ENCODE measurements at regions not wholly inside any gene's neighbourhood (a gene's known extent, or its start where the extent isn't known, plus 50 kb on each side); places are given as distances from the start of the nearest gene placed in this dataset.
"Not testable (repeated sequence)": the region's sequence is repeated elsewhere in the genome, so short reads cannot be mapped to it uniquely, and the experiment has no call there.

DNA sequence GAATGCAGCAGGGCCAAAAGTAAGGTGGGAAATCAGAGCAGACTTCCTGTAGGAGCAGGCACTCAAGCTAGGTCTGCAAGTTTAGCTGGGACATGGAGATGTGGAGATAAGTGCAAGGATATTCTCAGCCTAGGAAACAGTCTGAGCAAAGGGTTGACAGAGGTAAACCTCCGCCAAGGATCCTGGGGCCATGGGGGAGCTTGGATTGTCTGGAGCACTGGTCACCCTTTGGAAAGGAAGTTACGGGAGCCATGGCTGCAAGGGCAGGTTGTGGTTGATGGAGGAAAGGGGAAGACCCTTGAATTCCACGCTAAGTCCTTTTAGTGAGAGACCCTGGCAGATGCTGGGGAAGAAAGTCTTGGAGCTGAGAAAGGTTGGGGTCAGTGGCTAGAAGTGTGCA lies 150.9 kb downstream of the PTPRU start:
- DNase-seq: no peak
- H3K9me3 Mint-ChIP-seq: no peaks in the 10 kb centered on the region
- H3K27me3 Mint-ChIP-seq: peaks cover 55 to 82% of the 10 kb centered on the region in 2 donors
- no peak overlapping the region for H3K4me3 Mint-ChIP-seq
- no peak overlapping the region for H3K27ac Mint-ChIP-seq
- no peak for ATAC-seq (replicated peaks)
- no peaks in the 10 kb centered on the region for H3K36me3 Mint-ChIP-seq (ENCODE audit: insufficient read depth)
- H3K4me1 Mint-ChIP-seq (ENCODE audit: low read depth in 2 of 2): no peaks in the 10 kb centered on the region

DNA sequence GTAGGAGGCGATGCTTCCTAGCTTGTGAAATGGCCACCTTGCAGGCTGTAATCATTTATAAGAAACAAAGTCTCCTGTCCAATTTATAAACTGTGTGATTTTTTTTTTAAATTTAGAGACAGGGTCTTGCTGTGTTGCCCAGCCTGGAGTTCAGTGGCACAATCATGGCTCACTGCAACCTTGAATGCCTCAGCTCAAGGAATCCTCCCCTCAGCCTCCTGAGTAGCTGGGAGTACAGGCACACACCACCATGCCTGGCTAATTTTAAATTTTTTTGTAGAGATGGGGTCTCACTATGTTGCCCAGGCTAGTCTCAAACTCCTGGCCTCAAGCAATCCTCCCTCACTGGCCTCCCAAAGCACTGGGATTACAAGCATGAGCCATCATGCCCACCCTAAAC lies 150.1 kb downstream of the PTPRU start:
- ATAC-seq (replicated peaks); H3K4me1 Mint-ChIP-seq (ENCODE audit: low read depth in 2 of 2); H3K27ac Mint-ChIP-seq; H3K36me3 Mint-ChIP-seq (ENCODE audit: insufficient read depth); H3K9me3 Mint-ChIP-seq; DNase-seq; H3K4me3 Mint-ChIP-seq: not testable (repeated sequence)
- peaks cover 51 to 79% of the 10 kb centered on the region in 2 donors for H3K27me3 Mint-ChIP-seq

DNA sequence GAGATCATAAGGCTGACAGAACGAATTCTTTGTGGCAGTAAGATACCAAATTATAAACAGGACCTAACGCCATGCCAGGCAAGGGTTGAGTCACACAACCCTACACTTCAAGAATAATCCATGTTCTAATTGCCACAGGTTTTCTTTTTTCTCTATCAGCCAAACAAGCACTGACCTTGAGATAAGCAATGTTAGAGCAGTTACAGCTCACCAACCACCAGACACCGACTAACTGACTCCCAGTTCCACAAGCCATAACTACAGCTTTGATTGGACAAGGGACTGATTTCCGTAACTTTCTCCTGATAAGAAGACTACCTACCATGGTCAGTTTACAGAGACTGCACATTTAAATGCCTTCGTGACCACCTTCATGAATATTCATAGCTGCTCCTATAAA lies 149.6 kb downstream of the PTPRU start:
- no peak for ATAC-seq (replicated peaks)
- DNase-seq: no peak
- H3K9me3 Mint-ChIP-seq: no peaks in the 10 kb centered on the region
- no peak overlapping the region for H3K4me3 Mint-ChIP-seq
- peaks cover 49 to 74% of the 10 kb centered on the region in 2 donors for H3K27me3 Mint-ChIP-seq
- H3K4me1 Mint-ChIP-seq (ENCODE audit: low read depth in 2 of 2): no peaks in the 10 kb centered on the region
- H3K36me3 Mint-ChIP-seq (ENCODE audit: insufficient read depth): no peaks in the 10 kb centered on the region
- no peak overlapping the region for H3K27ac Mint-ChIP-seq

DNA sequence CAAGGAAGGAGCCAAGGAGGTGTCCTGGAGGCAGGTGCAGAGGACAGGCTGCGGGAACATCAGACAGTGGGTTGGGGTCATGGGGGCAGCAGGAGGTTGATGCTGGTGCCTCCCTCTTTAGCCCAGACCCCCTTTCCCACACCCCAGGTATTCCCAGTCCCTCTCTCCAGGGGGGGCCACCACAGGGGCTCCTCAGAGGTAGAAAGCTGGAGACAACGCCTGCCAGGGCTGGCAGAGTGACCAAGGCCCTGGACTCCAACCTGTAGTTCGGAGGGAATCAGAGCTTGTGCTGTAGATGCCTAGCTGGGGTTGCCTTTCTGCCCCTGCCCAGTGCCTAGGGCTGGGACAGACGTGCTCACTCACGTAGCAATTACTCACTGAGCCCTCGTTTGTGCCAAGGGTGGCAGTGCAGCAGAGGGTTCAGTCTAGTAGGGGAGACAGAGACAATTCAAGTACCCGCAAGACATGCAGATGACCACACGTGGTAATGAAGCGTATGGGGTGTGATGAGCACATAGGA lies 148.2 kb downstream of the PTPRU start:
- Mint-ChIP-seq H3K4me1 (ENCODE audit: low read depth in 2 of 2) (no peaks in the 10 kb centered on the region), H3K9me3 (no peaks in the 10 kb centered on the region), H3K4me3 (no peak overlapping the region), H3K36me3 (ENCODE audit: insufficient read depth) (no peaks in the 10 kb centered on the region), H3K27ac (no peak overlapping the region), H3K27me3 (peaks cover 49 to 60% of the 10 kb centered on the region in 2 donors)
- DNase-seq (no peak), ATAC-seq (replicated peaks) (no peak)

GRCh38 chr1:29383746-29384371 lies 147.5 kb downstream of the PTPRU start:
- Mint-ChIP-seq H3K9me3 (peaks cover 4 to 5% of the 10 kb centered on the region in 2 donors), H3K27me3 (peaks cover 55 to 56% of the 10 kb centered on the region in 2 donors), H3K4me1 (ENCODE audit: low read depth in 2 of 2) (no peaks in the 10 kb centered on the region), H3K27ac (no peak overlapping the region), H3K36me3 (ENCODE audit: insufficient read depth) (no peaks in the 10 kb centered on the region), H3K4me3 (no peak overlapping the region)
- ATAC-seq (replicated peaks) (no peak), DNase-seq (no peak)

- ATAC-seq (replicated peaks) (no peak), DNase-seq (no peak)
- Mint-ChIP-seq H3K27ac (no peak overlapping the region), H3K36me3 (ENCODE audit: insufficient read depth) (no peaks in the 10 kb centered on the region), H3K9me3 (peaks cover 6 to 7% of the 10 kb centered on the region in 2 donors), H3K27me3 (peaks cover 50 to 51% of the 10 kb centered on the region in 2 donors), H3K4me1 (ENCODE audit: low read depth in 2 of 2) (no peaks in the 10 kb centered on the region), H3K4me3 (no peak overlapping the region)
Measured at GRCh38 chr1:29382851-29383745, 146.8 kb downstream of the PTPRU start.

DNA sequence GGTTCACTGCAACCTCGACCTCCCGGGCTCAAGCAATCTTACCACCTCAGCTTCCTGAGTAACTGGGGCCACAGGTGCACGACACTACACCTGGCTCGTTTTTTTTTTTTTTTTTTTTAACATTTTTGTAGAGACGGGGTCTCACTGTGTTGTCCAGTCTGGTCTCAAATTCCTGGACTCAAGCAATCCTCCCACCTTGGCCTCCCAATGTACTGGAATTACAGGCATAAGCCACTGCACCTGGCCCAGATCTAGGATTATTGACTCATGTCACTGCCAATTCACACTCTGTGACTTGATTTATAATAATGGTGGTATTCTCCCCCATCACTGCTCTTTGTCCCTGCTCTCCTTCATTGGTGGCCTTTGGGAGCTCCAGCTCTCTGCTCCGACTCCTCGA lies 145.1 kb downstream of the PTPRU start:
- no peak for DNase-seq
- no peak for ATAC-seq (replicated peaks)
- Mint-ChIP-seq H3K27me3 (peaks cover 45 to 47% of the 10 kb centered on the region in 2 donors), H3K4me3 (no peak overlapping the region), H3K4me1 (ENCODE audit: low read depth in 2 of 2) (no peaks in the 10 kb centered on the region), H3K27ac (no peak overlapping the region), H3K9me3 (peaks cover 6 to 7% of the 10 kb centered on the region in 2 donors), H3K36me3 (ENCODE audit: insufficient read depth) (no peaks in the 10 kb centered on the region)

- peaks cover 54 to 56% of the 10 kb centered on the region in 2 donors for H3K27me3 Mint-ChIP-seq
- H3K9me3 Mint-ChIP-seq: peaks cover 6 to 7% of the 10 kb centered on the region in 2 donors
- ATAC-seq (replicated peaks) (no peak), DNase-seq (no peak)
- H3K4me1 Mint-ChIP-seq (ENCODE audit: low read depth in 2 of 2): no peaks in the 10 kb centered on the region
- no peak overlapping the region for H3K27ac Mint-ChIP-seq
- H3K4me3 Mint-ChIP-seq: no peak overlapping the region
- H3K36me3 Mint-ChIP-seq (ENCODE audit: insufficient read depth): no peaks in the 10 kb centered on the region
Measured at GRCh38 chr1:29380532-29380931, 144.2 kb downstream of the PTPRU start.

DNA sequence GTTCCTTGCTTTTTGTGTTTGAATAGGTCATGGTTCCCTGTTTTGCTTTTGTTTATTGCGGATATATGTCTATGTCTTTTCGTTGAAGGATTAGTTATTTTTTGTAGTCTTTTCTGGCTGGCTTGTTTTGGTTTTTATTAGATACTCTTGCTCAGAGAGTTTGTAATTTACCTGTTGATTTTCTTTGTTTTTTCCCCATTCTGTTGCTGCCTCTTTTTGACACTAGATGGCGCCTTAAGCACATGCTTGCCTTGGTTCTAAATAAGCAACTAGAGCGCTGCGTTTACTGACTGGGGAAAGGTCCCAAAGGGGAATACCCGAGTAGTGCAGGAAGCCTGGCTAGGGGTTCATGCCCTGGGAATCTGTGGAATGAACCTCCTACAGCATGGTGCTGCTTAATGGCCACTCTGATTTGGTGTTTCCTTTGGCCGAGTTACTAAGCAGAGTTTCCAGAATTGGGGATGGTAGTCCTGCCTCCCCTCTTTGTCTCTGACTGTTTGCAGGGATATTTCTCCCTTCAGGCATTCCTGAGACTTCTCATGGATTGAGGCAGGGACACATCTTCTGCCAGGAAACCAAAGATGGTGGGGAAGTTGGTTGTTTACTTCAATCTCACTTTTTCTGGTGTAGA lies 143.2 kb downstream of the PTPRU start:
- no peak overlapping the region for H3K4me3 Mint-ChIP-seq
- no peak for ATAC-seq (replicated peaks)
- peaks cover 6 to 7% of the 10 kb centered on the region in 2 donors for H3K9me3 Mint-ChIP-seq
- no peak for DNase-seq
- H3K36me3 Mint-ChIP-seq (ENCODE audit: insufficient read depth): no peaks in the 10 kb centered on the region
- H3K27me3 Mint-ChIP-seq: peaks cover 57 to 60% of the 10 kb centered on the region in 2 donors
- no peaks in the 10 kb centered on the region for H3K4me1 Mint-ChIP-seq (ENCODE audit: low read depth in 2 of 2)
- H3K27ac Mint-ChIP-seq: no peak overlapping the region
